ENCODE measurements at regions not wholly inside any gene's neighbourhood (a gene's known extent, or its start where the extent isn't known, plus 50 kb on each side); places are given as distances from the start of the nearest gene placed in this dataset.
"Not testable (repeated sequence)": the region's sequence is repeated elsewhere in the genome, so short reads cannot be mapped to it uniquely, and the experiment has no call there.

GRCh38 chr7:12834782-12835181, 147.3 kb downstream of the ARL4A start:
- DNase-seq = no peak

- no peak for DNase-seq
These were observed 152.2 kb downstream of the ARL4A start for GRCh38 chr7:12839508-12840153.

GRCh38 chr7:12844732-12845131, 157.3 kb downstream of the ARL4A start:
- not testable (repeated sequence) for DNase-seq

DNA sequence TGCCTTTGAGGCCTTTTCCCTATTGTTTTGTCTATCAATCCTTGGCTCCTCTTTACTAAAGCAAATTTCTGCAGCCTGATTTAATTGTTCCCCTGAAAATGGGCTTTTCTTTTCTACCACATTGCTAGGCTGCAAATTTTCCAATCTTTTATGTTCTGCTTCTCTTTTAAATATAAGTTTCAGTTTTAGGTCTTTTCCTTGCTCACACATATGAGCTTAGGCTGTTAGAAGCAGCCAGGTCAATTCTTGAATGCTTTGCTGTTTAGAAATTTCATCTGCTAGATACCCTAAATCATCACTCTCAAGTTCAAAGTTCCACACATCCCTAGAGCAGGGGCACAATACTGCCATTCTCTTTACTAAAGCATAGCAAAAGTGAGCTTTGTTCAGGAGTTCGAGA, 159.6 kb downstream of the ARL4A start:
- no peak for DNase-seq

GRCh38 chr7:12851142-12851541, 163.7 kb downstream of the ARL4A start:
- DNase-seq = no peak

DNA sequence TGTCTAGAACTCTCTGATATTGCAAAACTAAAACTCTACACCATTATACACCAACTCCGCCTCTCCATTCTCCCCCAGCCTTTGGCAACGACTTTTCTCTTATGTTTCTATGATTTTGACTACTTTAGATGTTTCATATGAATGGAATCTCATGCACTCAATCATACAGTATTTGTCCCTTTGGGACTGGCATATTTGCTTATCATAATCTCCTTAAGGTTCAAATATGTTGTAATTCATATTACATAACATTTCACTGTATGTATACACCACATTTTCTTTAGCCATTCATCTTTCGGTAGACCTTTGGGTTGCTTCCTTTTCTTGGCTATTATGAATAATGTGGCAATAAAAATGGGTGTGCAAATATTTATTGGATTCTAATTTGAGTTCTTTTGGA, 164.4 kb downstream of the ARL4A start:
- DNase-seq = no peak

- no peak for DNase-seq
These were observed 167.6 kb downstream of the ARL4A start for GRCh38 chr7:12855036-12855435.

GRCh38 chr7:12859761-12860160, 172.3 kb downstream of the ARL4A start:
- DNase-seq = no peak

- DNase-seq = no peak
These were observed 173.6 kb downstream of the ARL4A start for GRCh38 chr7:12861070-12861469.

DNA sequence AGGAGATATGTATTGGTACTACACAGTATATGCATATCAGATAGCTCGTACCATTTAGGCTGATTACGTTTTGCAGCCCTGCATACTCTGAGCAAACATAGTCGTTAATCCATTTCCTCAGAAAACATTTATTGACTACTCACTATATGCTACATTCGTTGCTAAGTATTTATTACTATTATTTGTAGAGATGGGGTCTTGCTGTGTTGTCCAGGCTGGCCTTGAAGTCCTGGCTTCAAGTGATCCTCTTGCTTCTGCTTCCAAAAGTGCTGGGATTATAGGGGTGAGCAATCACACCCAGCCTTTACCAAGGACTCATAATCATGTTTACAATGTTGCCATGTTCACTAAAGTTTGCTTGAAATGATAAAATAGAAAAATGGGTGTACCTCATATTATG, 174.7 kb downstream of the ARL4A start:
- no peak for DNase-seq

DNA sequence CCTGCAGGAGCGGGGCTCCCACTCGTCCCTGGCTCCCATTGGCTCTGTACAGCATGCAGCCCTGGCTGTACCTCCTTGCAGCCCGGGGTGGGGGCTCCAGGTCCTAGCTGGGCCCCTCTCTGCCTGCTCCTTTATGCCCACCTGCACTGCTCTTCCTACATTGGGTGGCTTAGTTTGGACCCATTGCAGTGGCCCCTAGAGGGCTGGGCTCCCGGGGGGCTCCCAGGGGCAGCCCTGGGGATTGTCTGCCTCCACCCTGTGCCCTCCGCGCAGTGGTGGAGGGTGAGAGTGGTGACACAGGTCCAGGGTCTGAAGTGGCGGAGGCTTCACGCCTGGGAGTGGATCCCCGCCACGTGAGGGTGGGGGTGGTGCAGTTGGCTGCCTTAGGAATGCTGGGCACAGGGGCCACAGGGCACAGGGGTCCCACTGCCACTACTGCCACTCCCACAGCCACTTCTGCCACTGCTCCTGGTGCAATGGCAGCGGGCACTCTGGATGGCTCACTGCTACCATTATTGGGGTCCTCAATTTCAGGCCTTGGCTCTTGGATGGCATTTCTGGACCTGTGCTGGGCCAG, 177.1 kb downstream of the ARL4A start:
- no peak for DNase-seq

DNA sequence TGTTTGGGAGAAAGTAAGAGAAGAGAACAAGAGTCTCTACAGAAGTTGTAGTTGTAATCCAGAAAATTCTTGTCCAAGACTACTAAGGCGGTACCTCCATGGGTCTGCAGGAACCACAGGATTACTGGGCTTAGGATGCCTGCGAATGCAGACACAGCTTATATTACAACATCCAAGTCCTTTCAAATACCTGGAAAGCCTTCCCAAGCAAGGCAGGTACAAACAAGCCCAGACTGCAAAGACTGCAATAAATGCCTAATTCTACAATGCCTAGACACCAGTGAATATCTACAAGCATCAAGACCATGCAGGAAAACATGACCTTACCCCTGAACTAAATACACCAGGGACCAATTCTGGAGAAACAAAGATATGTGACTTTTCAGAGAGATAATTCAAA, 178.2 kb downstream of the ARL4A start:
- DNase-seq = no peak

GRCh38 chr7:12866207-12866606, 178.8 kb downstream of the ARL4A start:
- no peak for DNase-seq

- no peak for DNase-seq
These were observed 180.6 kb downstream of the ARL4A start for GRCh38 chr7:12868027-12868426.

DNA sequence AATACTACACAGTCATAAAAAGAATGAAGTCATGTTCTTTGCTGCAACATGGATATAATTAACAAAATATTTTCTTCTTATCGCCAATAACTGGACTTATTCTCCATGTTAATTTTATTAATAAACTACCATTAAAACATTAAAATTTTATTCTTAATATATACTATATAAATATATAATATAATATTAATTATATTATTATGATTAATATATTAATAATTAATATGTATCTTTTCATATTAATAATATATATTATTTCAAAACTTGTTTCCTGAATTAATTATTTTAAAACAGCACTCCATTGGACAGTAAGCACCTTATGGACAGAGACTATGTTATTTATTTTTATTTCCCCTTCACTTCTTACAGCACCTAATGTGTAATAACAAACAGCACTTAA, 182.8 kb downstream of the ARL4A start:
- no peak for DNase-seq

DNA sequence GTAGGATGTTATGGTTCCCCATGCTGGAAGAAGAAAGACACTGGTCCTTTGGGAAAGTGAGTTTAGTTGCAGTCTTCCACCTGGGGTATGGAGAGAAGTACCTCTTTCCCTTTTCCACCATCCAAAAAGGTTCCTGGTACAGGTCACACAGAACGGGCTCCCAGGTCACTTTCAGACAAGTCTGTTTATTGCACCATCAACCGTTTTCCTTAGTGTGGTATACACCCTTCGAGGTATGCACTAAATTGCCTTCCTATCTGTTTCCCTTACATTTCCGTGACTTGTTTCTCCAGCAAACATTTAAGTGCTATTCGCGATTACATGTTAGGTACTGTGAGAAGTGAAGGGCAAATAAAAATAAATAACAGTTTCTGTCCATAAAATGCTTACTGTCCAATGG, 185.1 kb downstream of the ARL4A start:
- no peak for DNase-seq

- no peak for DNase-seq
These were observed 186.1 kb downstream of the ARL4A start for GRCh38 chr7:12873571-12873970.

GRCh38 chr7:12879139-12879538, 191.7 kb downstream of the ARL4A start:
- DNase-seq = no peak

- no peak for DNase-seq
These were observed 194.3 kb downstream of the ARL4A start for GRCh38 chr7:12881712-12882111.

DNA sequence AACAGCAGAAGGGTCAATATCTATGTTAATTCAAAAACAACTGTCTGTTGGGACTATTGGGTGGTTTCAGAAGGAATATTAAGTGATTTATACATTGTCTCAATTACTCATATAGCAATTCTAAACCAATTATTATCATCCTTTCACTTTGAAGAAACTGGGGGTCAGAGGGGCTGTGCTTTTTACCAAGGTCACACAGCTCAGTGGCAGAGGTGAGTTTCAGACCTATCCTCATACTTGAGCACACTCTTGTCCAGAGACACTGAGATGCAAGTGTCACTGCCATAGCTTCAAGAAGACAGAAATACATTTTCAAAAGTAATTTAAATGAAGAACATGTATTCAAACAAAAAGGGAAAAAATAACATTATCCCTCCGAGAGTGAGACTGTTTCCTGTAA, 195.3 kb downstream of the ARL4A start:
- no peak for DNase-seq

GRCh38 chr7:12884033-12884432, 196.6 kb downstream of the ARL4A start:
- no peak for DNase-seq

DNA sequence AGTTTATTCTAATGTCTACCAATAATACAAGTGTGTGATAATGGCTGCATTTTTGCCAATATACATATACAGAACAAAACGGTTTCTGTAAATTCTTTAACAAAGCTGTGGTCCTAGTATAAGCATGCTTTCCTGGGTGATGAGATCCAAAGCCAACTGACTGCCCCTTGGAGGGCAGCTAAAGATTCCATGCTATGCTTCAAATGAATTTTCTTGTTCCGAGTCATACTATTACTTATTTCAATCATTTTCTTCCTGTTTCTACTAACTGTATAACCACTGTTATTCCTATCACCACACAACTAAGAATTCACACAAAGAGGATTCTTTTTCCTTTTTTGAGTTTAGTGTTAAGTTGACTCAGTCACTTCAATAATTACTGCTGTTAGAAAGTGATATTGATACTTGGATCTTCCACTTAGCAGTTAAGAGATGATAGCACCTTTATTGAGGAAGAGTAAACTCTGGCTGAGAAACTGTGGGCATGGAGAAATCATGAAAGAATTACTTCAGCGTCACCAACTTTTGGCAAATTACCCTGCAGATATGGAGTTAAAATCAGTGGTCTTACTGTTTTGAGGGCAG, 197.5 kb downstream of the ARL4A start:
- DNase-seq = no peak

GRCh38 chr7:12888717-12889116, 201.3 kb downstream of the ARL4A start:
- no peak for DNase-seq

GRCh38 chr7:12889391-12889790, 202.0 kb downstream of the ARL4A start:
- DNase-seq = no peak

GRCh38 chr7:12890586-12890985, 203.2 kb downstream of the ARL4A start:
- no peak for DNase-seq
